ENCODE measurements at regions not wholly inside any gene's neighbourhood (a gene's known extent, or its start where the extent isn't known, plus 50 kb on each side); places are given as distances from the start of the nearest gene placed in this dataset.
A peak's percentile ranks its signal among the peaks of the same experiment; 100 is the strongest.

DNA sequence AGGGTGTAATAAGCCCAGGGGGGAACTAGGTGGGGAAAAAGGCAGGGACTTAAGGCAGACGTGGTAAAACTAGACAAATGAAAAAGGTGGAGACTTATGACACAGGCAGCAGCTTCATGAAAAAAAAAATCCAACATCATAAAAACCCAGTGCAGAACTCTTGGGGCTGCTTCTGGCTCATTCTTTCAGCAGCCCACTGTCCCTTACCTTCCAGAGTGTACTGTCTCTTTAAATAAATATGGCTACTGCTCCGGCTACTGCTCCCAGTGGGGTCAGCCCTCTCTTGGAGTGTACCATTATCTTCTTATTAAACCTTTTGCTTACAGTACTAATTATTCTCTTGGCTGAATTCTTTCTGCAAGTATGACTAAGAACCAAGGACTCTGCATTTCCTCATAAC is 699.5 kb downstream of the DSC3 start:
- DNase-seq (ENCODE audit: low spot score), result no peak

DNA sequence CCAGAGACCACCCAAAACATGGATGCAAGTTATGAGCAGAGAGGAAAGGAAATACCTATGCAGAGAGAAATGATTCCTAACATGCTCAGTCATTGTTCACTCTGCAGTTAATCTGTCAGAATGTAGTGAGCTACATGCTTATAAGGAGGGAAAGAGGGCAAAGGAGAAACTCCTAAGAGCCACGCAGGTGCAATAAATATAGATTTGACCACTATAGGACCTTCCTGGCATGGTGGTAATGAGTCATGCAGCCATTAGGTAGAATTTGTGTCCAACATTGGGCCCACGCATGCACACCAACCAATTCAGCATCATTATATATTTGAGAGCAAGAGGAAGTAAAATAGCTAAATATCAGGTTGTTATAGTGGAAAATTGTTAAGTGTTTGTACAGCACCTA is 699.9 kb downstream of the DSC3 start:
- no peak for DNase-seq (ENCODE audit: low spot score)

DNA sequence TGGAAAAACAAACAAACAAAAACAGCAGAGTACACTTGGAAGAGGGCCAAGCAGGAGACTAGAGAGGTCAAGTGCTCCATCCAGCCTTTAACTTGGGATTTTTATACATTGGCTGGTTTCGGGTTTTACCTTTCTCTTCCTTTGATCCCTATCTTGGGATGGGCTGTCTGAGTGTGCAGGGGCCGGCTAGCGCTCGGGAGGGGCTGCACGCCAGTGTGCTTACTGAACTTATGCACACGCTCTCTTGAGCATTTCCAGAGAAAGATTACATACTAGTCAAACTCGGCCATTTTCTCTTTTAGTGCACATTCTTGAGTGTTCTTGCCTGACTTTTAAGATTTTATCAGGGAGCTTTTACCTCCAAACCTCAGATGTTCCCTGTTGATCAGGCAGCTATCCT is 707.8 kb downstream of the DSC3 start:
- no peak for DNase-seq (ENCODE audit: low spot score)

DNA sequence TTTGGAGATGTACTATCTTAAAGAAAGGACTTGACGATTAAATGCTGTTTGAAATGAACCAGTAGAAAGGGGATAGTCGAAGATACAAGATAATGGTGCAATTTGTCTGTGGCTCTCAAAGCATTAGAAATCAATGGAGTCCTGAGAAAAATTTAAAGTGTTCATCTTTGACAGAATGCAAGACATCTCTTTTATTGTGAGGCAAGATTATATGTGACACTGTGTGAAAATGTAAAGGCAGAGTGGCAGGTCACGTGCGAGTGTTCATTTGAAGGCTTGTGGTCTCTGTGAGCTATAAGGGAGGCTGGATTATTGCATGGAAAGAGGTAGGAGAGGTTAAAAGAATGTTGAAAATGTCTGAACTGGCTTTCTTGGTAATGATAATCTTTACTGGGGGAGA is 709.2 kb downstream of the DSC3 start:
- DNase-seq (ENCODE audit: low spot score), result no peak

DNA sequence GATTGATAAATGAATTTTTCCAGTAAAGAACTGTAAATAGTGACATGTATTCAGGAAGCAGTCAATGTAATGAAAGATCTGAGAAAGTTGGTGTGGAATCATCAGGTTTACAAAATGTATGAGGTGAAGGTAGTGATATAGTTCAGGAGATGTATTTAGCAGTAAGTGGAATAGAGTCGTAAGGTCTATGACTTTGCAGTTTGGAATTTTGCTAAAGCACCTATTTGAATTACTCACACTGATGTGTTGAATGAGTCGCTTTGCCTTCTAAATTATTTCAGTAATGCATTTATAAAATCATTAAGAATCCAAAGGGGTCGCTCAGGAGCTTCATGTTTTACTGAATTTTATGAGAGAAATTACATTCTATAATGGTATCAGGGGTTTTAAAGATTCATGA is 713.7 kb downstream of the DSC3 start:
- no peak for DNase-seq (ENCODE audit: low spot score)

DNA sequence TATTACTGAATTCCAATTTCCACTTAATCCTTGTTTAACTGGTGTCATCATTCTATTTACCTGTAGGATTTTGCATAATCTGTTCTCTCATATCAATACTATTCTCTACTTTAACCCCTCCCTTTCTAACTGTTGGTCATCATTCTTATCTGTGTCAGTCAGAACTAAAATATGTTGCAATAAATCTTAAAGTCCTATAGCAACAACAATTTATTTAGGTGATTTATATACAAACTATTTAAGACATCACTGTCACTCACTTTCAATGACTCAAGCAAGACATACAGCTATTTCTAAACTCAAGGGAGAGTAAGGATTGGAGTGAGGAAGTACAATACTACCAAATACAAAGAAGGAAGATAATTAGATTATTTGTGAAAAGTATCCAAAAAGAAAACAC is 740.4 kb downstream of the DSC3 start:
- DNase-seq (ENCODE audit: low spot score), result no peak

DNA sequence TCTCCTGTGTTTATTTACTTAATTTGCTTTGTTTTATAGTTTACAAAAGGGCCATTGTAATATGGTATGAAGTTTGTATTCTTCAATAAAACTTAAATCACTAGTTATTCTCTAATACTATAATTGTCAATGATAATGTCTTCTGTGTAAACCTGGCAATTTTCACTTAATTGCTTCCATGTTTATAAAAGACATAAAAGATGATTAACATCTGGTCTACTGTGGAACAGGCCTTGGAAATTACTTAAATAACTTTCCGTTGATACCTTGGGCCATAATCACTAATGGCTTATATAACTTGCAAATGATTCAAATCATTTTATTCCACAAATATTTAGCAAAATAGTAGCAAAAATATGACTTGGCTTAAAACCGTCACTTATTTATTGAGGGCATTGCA is 743.8 kb downstream of the DSC3 start:
- DNase-seq (ENCODE audit: low spot score), result no peak

DNA sequence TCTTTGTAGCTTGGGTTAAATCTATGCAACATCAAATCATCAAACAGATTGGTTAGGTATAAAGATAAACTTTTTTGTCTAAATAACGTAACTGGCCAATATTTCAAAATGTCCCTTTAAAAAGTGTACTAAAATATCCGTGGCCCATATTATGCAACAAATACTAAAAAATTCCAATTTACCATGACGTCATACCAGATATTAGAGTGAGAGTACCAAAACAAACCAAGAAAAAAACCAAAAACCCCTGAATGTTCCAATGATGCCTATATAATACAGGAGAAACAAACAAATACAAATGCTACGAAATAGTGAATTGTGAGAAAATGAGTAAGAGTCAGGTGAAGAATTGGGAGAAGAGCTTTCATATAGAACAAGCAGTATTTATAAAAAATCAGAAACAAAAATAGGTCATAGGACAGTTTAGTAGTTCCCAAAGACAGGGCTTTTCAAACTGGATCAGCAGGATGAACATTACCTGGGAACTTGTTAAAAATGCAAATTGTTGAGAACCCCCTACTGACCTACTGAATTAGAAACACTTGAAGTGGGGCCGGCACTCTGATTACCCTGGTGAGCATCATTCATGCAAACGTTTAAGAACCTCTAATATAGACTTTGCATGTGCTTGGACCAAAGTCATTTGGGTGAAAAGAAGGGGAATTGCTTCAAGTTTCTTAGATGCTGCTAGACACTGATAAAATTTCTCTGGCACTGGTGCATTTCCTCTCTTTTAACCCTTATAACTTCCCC is 753.7 kb downstream of the DSC3 start:
- no peak for DNase-seq (ENCODE audit: low spot score)

DNA sequence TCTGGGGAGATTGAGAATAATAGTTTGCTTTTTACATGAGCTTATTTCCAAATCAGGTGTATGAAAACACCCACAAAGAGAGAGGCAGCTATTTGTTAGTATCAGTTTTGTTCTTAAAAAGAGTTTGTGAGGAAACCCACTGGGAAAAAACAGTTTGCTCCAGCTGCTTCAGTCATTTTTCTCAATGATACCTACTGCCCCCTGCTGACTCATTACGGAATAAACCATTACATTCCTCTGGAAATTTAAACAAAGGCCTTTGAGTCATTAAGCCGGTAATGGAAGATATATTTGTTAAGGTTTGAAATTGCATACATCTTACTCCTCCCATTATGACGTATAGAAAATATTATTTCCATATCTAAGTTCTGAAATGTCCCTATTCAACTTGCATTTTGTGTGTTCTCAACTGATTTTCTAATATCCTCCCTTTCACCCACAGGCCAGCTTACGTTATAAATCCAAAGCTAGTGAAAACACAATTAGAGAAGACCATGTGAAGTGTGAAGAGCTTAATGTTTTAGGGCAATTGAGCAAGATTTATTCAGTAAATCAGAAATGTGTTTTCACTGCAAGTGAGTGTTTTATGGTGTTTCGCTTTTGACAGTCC is 761.6 kb downstream of the DSC3 start:
- DNase-seq (ENCODE audit: low spot score), result peak; percentile 52

DNA sequence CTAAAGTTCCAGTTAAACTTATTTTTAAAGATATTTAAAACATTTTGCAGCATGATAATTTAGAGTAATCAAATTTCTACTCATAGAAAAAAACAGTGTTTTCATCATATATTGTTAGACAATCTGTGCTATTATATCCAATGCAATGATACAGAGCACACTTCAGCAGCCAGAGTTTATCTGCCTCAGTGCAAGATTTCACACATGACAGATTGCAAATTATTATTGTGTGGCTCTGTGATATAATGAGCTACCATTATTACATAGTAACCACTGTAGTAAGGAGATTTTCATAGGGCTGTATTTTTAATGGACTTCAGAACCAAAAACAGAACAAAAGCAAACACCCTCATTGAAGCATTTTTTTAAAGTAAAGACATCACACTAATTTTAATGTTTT is 762.4 kb downstream of the DSC3 start:
- DNase-seq (ENCODE audit: low spot score), result no peak

DNA sequence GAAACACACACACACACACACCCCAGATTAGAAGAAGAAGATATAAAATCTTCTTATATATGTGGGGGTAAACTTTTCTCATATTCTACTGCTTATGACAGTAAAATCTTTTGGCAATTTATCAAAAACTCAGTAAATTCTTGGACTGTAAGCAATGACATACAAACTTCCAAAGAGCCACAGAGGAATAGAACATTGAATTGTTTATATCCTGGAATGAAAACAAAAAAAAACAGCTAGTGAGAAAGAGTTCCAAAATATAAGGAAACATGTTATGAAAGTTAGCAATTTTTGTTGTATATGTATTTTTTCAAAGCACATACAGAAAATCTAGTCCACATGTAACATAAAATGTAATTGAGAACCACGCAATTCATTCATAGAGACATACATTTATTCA is 764.9 kb downstream of the DSC3 start:
- no peak for DNase-seq (ENCODE audit: low spot score)

DNA sequence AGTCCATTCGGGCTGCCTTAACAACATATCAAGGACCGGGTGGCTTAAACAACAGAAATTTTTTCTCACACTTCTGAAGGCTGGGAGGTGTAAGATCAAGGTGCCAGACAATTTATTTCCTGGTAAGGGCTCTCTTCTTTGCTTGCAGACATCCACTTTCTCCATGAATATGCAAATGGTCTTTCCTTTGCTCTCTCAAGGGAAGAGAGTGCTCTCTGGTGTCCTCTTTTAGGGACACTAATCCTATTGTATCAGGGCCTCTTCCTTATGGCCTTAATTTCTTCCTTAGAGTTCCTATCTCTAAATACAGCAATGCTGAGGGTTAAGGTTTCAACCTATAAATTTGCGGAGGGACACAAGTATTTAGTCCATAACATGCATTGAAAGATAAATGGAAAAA is 770.8 kb downstream of the DSC3 start:
- DNase-seq (ENCODE audit: low spot score), result no peak

DNA sequence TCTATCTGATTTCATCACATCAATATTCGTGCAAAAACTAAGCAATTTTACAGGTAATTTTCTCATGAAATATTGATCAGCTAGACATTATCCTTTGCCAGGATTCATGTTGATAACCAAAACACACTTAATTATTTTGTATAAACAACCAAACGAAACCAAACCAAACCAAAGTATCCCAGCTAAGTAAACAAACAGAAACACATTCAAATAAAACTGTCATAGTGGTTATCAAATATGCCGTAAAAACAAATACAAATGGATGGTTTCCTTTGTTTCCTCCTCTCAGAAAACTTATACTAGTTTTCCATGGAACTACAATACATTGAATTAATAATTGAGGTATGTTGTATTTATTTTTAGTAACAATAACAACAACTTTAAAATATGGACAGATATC is 777.4 kb downstream of the DSC3 start:
- no peak for DNase-seq (ENCODE audit: low spot score)

DNA sequence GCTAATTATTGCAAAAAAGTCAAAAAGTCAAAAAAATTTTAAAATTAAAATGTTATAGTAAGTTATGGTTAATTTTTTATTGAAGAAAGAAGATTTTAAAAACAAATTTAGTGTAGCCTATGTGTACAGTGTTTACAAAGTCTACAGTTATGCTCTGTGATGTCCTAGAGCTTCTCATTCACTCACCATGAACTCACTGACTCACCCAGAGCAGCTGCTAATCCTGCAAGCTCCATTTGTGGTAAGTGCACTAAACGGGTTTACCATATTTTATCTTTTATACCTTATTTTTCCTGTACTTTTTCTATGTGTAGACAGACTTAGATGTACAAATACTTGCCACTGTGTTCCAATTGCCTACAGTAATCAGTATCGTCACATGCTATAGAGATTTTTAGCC is 788.2 kb downstream of the DSC3 start:
- DNase-seq (ENCODE audit: low spot score), result no peak

DNA sequence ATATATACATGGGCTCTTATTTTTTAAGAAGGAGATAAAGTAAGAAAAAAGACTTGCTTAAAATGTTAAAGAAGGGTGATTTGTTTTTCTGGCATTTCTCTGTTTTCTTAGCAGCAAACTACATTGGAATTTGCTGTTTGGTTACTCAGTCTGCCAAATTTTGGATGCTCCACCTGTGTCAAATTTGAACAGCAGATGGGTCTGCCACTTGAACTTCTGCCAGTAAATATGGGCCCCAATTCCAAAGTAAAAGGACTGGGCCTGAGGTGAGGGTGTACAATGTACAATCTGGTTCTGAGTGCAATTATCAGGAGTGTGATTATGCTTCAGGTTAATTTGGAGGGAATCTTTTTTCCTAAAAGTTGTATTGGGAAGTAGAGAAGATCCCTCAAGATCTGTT is 794.5 kb downstream of the DSC3 start:
- DNase-seq (ENCODE audit: low spot score), result peak; percentile 90

DNA sequence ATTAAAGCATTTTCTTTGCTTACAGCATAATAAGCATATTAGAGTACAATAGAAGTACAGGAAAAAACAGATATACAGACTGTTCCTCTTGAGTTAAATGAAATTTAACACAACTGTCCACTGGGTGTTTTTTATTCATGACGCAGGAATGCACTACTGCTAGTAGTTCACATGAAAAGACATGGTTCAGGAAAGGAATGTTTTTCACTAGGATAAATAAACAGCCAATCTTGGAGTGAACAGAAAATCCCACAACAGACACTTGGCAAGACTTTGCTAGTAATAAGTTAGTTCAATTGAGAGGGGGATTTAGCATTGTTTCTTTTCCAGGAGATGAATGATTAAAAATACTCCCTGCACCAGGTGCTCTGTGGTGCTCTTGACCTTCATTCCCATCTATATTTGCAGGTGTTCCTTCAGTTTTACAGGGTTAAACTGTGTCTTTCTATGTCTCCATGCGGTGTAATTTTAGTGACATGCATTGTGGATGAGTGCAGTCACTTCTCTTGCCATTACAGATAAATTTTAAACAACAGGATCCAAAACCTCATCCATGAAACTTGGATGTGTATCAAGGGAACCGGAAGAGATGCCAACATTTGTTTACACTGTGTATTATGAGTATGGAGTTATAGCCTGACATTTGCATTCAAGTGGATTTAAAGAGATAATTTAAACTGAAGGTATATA is 796.6 kb downstream of the DSC3 start:
- peak; percentile 73 for DNase-seq (ENCODE audit: low spot score)

DNA sequence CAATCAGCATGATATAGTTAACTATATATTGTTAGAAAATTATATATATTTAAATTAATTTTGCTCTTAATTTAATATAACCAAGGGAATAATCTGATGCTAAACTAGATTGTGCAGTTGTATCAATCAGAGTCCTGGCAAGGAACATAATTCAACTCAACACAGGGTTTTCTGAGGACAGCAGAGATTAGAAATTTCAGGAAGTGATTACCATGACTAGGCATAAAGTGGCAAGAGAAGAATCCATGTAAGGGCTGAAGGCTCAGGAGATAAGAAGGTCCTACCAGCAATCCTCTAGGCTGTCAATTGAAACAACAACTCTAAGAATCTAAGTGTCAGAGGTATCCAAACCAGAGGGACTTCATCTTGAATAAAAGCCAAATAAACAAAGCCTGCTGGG is 807.8 kb downstream of the DSC3 start:
- DNase-seq (ENCODE audit: low spot score), result no peak

DNA sequence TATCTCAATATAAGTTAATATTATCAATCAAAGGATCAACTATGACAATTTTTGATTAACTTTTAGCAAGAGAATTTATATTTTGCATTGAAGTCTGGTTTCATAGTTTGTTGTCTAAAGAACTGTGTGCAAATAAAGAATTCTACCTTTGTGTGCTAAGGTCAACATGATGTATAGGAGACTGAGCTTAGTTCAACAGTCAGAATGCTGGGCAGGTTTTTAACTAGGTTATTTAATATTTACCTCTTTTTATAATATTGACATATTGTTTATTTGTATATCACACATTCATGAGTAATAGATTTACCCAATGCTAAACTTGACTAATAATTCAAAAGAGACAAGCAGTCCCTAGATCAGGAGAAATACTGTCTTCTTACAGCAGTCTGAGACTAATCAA is 831.4 kb downstream of the DSC3 start:
- no peak for DNase-seq (ENCODE audit: low spot score)

DNA sequence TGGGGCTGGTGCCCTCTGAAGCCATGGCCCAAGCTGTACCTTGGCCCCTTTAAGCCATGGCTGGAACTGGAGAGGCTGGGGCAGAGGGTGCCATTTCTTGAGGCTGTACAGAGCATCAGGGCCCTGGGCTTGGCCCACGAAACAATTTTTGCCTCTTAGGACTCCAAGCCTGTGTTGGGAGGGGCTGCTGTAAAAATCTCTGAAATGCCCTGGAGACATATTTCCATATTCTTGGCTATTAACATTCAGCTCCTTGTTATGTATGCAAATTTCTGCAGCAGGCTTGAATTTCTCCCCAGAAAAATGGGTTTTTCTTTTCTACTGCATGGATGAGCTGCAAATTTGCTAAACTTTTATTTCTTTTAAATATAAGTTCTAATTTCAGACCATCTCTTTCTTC is 834.0 kb downstream of the DSC3 start:
- DNase-seq (ENCODE audit: low spot score), result no peak

DNA sequence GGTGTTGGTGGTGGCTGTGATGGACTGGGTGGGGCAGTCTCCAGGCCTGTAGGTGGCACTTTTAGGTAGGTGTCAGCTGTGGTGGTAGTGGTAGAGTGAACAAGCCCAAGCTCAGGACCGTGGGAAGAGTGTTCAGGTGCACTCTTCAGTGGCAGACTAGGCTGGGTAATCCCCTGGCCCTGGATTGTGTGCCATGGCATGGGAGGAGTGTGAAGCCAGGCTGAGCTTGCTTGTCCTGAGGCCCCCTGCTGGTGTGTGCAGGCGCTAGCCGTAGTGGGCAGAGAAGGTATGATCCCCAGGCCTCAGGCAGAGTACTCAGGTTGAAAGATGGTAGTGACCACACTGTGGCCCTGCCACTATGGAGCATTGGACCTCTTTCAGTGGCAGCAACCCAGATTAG is 850.3 kb downstream of the DSC3 start:
- DNase-seq (ENCODE audit: low spot score), result no peak

DNA sequence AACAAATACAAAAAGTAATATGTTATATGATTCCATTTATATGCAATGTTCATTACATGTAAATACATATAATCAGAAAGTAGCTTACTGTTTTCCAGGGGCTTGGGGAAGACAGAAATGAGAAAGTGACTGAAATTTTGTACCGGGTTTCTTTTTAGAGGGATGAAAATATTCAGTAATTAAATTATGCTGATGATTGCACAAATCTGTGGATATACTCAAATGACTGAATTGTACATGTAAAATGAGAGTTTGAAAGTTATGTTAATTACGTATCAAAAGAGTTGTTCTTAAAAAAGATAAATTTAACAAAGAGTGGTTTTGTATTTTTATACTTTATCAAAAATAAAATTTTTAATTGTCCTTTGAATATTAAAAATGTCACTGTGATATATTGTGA is 856.3 kb downstream of the DSC3 start:
- no peak for DNase-seq (ENCODE audit: low spot score)

DNA sequence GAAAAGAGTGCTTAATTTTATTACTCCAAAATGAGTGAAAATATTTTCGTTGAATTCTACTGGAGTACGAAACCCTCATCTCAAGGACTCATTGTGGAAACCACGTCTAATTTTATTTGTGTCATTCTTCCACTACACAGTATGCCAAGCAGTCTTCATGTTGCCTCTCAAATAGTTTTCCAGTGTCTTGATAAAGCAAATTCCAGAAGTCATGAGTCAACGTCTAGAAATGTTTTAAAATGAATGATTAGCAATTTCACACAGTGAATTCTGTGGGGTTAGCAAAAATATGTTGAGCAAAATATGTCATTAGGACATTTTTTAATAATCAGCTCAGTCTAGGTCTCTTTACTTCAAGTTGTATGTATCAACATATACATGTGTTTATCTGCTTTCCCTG is 865.5 kb downstream of the DSC3 start:
- no peak for DNase-seq (ENCODE audit: low spot score)

DNA sequence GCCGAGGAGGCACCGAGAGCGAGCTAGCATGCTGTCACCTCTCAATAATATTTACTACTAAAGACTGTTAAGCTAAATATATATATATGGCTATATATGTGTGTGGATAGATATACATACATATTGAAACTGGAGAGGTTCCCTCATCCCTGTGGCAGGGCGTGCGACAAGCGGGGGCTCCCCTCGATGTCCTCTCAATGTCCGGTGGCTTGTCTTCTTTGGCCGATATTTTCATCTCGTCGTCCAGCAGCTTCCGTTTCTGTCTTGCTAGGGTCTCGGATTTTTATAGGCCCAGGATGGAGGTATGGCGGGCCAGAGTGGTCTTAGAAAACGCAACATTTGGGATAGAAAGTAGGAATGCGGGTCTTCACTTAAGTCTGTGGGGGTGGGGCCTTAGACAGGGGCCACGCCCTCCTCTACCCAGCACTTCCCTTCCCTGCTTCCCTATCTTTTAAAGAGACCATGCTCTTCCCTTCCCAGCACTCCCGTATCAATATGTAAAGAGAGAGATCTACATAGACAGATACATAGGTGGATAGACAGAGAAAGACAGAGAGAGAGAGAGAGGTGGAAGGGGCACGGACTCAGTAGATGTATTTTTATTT is 866.8 kb downstream of the DSC3 start:
- DNase-seq (ENCODE audit: low spot score), result no peak
